ENCODE measurements at regions not wholly inside any gene's neighbourhood (a gene's known extent, or its start where the extent isn't known, plus 50 kb on each side); places are given as distances from the start of the nearest gene placed in this dataset.
"Not testable (repeated sequence)": the region's sequence is repeated elsewhere in the genome, so short reads cannot be mapped to it uniquely, and the experiment has no call there.

DNA sequence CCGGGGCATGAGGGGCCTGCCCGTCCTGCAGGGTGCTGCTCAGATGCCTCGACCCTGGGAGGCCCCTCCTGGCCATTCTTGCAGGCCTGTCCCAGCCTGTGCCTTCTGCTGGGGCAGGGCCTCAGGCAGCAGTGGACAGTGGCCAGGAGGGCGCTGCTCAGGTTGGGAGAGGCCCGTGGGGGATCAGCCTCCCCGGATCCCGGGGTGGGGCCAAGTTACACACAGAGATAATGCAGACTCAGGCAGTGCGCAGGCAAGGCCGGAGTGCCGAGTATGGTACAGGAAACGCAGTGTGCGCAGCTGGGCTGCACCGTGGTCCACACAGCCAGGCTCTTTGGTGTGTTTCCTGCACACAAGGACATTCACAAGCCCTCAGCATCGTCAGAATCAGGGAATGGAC, 147.6 kb downstream of the LAT start:
- not testable (repeated sequence) for H3K36me3 ChIP-seq, H3K27me3 ChIP-seq, H3K9ac ChIP-seq, H3K27ac ChIP-seq, H3K9me3 ChIP-seq, H4K20me1 ChIP-seq, H3K4me2 ChIP-seq, H3K4me3 ChIP-seq
- H3K4me1 ChIP-seq = peaks cover 11% of the 10 kb centered on the region

GRCh38 chr16:29130901-29131851, 146.3 kb downstream of the LAT start:
- not testable (repeated sequence) for H3K9me3 ChIP-seq, H3K9ac ChIP-seq, H3K36me3 ChIP-seq, H4K20me1 ChIP-seq, H3K4me2 ChIP-seq, H3K4me3 ChIP-seq, H3K27ac ChIP-seq, H3K27me3 ChIP-seq, H3K4me1 ChIP-seq

GRCh38 chr16:29130131-29130711, 145.4 kb downstream of the LAT start:
- not testable (repeated sequence) for H3K4me3 ChIP-seq, H3K4me1 ChIP-seq, H3K9me3 ChIP-seq, H3K4me2 ChIP-seq, H4K20me1 ChIP-seq, H3K27me3 ChIP-seq, H3K9ac ChIP-seq, H3K27ac ChIP-seq, H3K36me3 ChIP-seq

- not testable (repeated sequence) for H3K36me3 ChIP-seq, H3K27ac ChIP-seq
Measured at GRCh38 chr16:29129458-29130038, 144.7 kb downstream of the LAT start.

DNA sequence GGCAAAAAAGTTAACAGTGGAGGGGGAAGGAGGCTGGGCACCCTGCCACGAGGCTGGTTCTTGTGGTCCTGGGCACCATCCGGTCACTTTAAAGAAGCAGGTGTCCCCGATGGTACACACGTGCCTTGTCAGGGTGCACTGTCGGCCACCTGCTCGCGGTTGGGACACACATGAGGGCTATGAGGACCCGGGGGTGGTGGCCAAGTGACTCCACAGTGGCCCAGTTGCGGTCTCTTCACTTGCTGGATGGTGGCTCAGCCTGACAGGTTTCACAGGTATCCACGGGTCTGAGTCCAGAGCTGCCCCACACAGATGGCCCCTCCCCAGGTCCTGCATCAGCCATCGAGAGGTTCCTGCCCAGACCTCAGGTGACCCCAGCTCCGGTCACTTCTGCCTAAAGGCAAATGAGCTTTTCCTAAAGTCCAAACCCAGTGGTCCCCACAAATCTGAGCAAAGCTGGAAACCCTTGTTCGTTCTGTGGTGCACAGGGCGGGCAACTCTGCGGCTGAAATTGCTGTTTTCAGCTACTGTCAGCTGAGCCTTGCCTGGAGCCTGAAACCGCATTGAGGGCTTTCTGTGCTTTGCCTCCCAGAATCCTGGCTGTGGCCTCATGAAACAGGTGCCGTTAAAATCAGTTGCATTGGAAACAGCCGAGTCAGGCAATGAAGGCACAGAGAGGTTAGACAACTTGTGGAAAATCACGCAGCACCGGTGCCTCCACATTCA, 144.0 kb downstream of the LAT start:
- not testable (repeated sequence) for H3K36me3 ChIP-seq, H3K27ac ChIP-seq, H4K20me1 ChIP-seq, H3K27me3 ChIP-seq, H3K4me3 ChIP-seq, H3K4me2 ChIP-seq, H3K4me1 ChIP-seq, H3K9ac ChIP-seq, H3K9me3 ChIP-seq

More at GRCh38 chr16:29129458-29130038, 144.7 kb downstream of the LAT start:
- H3K4me2 ChIP-seq, H3K4me3 ChIP-seq, H3K27me3 ChIP-seq, H3K4me1 ChIP-seq, H3K9ac ChIP-seq, H4K20me1 ChIP-seq, H3K9me3 ChIP-seq: not testable (repeated sequence)

DNA sequence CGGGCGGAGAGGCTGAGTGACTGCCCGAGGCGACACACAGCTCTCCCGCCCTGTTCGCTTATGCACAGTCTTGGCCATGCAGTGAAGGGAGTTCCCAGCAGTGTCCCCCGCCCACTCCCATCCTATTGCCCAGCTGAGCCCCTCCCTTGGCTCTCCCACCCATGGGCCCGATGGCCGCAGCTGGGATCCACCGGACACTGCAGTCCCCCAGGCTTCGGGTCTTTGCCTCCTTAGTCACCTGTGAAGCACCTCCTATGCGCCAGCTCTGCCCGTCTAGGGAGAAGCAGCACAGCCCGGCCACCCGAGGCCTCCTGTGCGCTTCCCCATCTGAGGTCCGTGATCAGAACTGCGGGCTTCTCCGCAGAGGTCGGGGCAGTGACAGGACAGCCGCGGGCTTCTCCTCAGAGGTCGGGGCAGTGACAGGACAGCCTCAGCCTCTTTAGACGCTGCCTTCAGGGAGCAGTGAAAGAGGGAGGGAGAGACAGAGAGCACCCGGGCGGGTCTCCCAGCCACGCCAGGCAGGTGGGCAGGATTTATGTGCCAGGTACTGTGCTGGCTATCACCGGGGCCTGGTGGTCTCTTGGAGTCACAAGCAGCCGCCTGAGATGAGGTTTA, 143.1 kb downstream of the LAT start:
- H3K27ac ChIP-seq, H4K20me1 ChIP-seq, H3K9me3 ChIP-seq, H3K9ac ChIP-seq, H3K27me3 ChIP-seq, H3K4me1 ChIP-seq, H3K4me2 ChIP-seq, H3K4me3 ChIP-seq, H3K36me3 ChIP-seq: not testable (repeated sequence)

DNA sequence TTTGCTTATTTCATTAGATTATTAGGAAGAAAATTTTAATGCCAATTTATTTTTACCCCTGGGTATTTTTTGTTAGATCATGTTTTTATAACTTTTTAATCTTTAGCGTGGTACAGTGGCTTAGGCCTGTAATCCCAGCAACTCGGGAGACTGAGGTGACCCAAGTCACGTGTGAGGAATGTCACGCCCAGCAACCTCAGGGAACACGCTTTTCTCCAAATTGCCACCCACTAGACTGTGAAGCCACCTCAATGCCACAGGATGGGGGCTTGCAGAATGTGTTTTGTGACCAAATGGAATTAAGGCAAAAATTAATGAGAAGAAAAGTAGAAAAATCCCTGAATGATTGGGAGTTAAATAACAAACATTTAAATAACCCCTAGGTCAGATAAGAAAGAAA, 141.8 kb downstream of the LAT start:
- Histone ChIP-seq H4K20me1 (no peaks in the 10 kb centered on the region), H3K27ac (no peak overlapping the region)

GRCh38 chr16:29126057-29126494, 141.2 kb downstream of the LAT start:
- no peaks in the 10 kb centered on the region for H3K9me3 ChIP-seq
- no peaks in the 10 kb centered on the region for H4K20me1 ChIP-seq
- peaks cover 10% of the 10 kb centered on the region; the same call in 1 of the 2 replicates for H3K4me1 ChIP-seq
- H3K27me3 ChIP-seq = no peaks in the 10 kb centered on the region
- H3K4me3 ChIP-seq = no peak overlapping the region
- H3K9ac ChIP-seq = no peak overlapping the region
- peak overlapping the region; percentile 23 for H3K4me2 ChIP-seq
- no peaks in the 10 kb centered on the region for H3K36me3 ChIP-seq
- no peak overlapping the region for H3K27ac ChIP-seq
- no peak for TF ChIP-seq Cebpa-rat (IDR thresholded peaks at IDR 0.05)

More for the DNA sequence above, 141.8 kb downstream of the LAT start:
- Histone ChIP-seq H3K36me3 (no peaks in the 10 kb centered on the region), H3K9ac (no peak overlapping the region), H3K4me1 (peaks cover 10% of the 10 kb centered on the region; the same call in 1 of the 2 replicates), H3K9me3 (no peaks in the 10 kb centered on the region), H3K27me3 (no peaks in the 10 kb centered on the region), H3K4me3 (no peak overlapping the region), H3K4me2 (peak overlapping the region; percentile 23)
- no peak for TF ChIP-seq Cebpa-rat (IDR thresholded peaks at IDR 0.05)

GRCh38 chr16:29124828-29125227, 140.0 kb downstream of the LAT start:
- H3K27ac ChIP-seq = no peak overlapping the region
- H3K4me2 ChIP-seq = no peak overlapping the region
- H4K20me1 ChIP-seq = no peaks in the 10 kb centered on the region
- no peak overlapping the region for H3K4me3 ChIP-seq
- H3K4me1 ChIP-seq = peaks cover 10% of the 10 kb centered on the region; the same call in 1 of the 2 replicates
- no peaks in the 10 kb centered on the region for H3K36me3 ChIP-seq
- no peaks in the 10 kb centered on the region for H3K27me3 ChIP-seq
- H3K9ac ChIP-seq = no peak overlapping the region
- no peaks in the 10 kb centered on the region for H3K9me3 ChIP-seq
- no peak for TF ChIP-seq Cebpa-rat (IDR thresholded peaks at IDR 0.05)

GRCh38 chr16:29124162-29124561, 139.3 kb downstream of the LAT start:
- H3K4me2 ChIP-seq, H3K4me1 ChIP-seq, H3K9ac ChIP-seq, H4K20me1 ChIP-seq, H3K27me3 ChIP-seq, H3K27ac ChIP-seq, H3K36me3 ChIP-seq, H3K4me3 ChIP-seq, H3K9me3 ChIP-seq: not testable (repeated sequence)

DNA sequence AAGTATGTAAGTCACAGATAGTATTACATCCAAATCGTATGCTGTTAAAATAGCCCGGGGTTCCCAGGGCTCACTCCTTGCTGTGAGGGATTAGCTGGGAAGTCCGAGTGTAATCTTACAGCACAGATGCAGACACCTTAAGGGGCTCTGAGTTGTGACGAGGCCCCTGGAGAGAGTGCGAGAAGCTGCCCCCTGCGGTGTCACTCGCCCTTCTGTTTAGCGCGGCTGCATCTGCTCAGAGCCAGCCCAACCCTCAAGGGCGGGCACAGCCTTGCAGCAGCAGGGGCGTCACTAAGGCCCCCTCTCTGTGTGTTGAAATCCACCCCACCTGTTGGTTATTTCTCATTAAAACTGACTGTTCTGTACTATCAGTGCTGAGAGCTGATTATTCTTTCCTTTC, 135.8 kb downstream of the LAT start:
- H3K4me2 ChIP-seq, H3K9me3 ChIP-seq, H3K4me3 ChIP-seq, H3K27me3 ChIP-seq, H3K4me1 ChIP-seq, H4K20me1 ChIP-seq, H3K27ac ChIP-seq, H3K9ac ChIP-seq, H3K36me3 ChIP-seq: not testable (repeated sequence)

GRCh38 chr16:29118301-29118957, 133.6 kb downstream of the LAT start:
- peaks cover 15% of the 10 kb centered on the region for H3K4me1 ChIP-seq
- H3K27me3 ChIP-seq, H3K27ac ChIP-seq, H3K9ac ChIP-seq, H4K20me1 ChIP-seq, H3K4me2 ChIP-seq, H3K36me3 ChIP-seq, H3K4me3 ChIP-seq, H3K9me3 ChIP-seq: not testable (repeated sequence)
